ENCODE measurements at regions not wholly inside any gene's neighbourhood (a gene's known extent, or its start where the extent isn't known, plus 50 kb on each side); places are given as distances from the start of the nearest gene placed in this dataset.

GRCh38 chr12:115846516-115846915, 431.0 kb downstream of the MED13L start:
- TF ChIP-seq FOXA1 (IDR thresholded peaks at IDR 0.05) (no peak), GABPA (IDR thresholded peaks at IDR 0.05 in 1 of 2, conservative IDR thresholded peaks at IDR 0.05 in 1 of 2) (no peak), TAF1 (conservative IDR thresholded peaks at IDR 0.05) (no peak), CTCF (IDR thresholded peaks at IDR 0.05; ENCODE audit: low read depth, low read length, missing input control) (no peak), REST (IDR thresholded peaks at IDR 0.05) (no peak), RAD21 (IDR thresholded peaks at IDR 0.05) (no peak), MAX (IDR thresholded peaks at IDR 0.05) (no peak), ATF3 (IDR thresholded peaks at IDR 0.05) (no peak), SP1 (IDR thresholded peaks at IDR 0.05) (no peak), HNF4A (conservative IDR thresholded peaks at IDR 0.05) (no peak), NR2F2 (IDR thresholded peaks at IDR 0.05) (no peak), ZBTB33 (IDR thresholded peaks at IDR 0.05) (no peak), YY1 (IDR thresholded peaks at IDR 0.05) (no peak)
- Histone ChIP-seq H3K27me3 (ENCODE audit: control insufficient read depth in 4 of 4, insufficient read depth in 4 of 4, low read length in 3 of 4) (no peaks in the 10 kb centered on the region), H3K27ac (ENCODE audit: low read depth in 1 of 2, low read length in 2 of 2) (no peak overlapping the region), H3K4me3 (ENCODE audit: low read depth in 1 of 3, low read length in 3 of 3) (no peak overlapping the region), H3K36me3 (ENCODE audit: control insufficient read depth in 4 of 4, insufficient read depth in 3 of 4, low read depth in 1 of 4, low read length in 3 of 4) (no peaks in the 10 kb centered on the region), H3K4me1 (ENCODE audit: control insufficient read depth in 4 of 4, insufficient read depth in 4 of 4, low read length in 3 of 4) (no peaks in the 10 kb centered on the region), H3K9ac (ENCODE audit: low read depth in 1 of 2, low read length in 2 of 2) (no peak overlapping the region), H3K9me3 (ENCODE audit: control insufficient read depth in 4 of 4, low read length in 3 of 4) (peaks cover 0 to 12% (median 6%) of the 10 kb centered on the region in 4 donors)
- WGBS: 53% methylated on average over 4 of the region's 4 CpGs
- DNase-seq (ENCODE audit: low spot score): no peak

- TF ChIP-seq HNF4G (IDR thresholded peaks at IDR 0.05): no peak
- TF ChIP-seq YY1 (IDR thresholded peaks at IDR 0.05): no peak
- no peak for TF ChIP-seq SP1 (IDR thresholded peaks at IDR 0.05)
- TF ChIP-seq ZBTB33 (IDR thresholded peaks at IDR 0.05): no peak
- no peak for TF ChIP-seq GABPA (IDR thresholded peaks at IDR 0.05 in 1 of 2, conservative IDR thresholded peaks at IDR 0.05 in 1 of 2)
- no peak for TF ChIP-seq JUND (IDR thresholded peaks at IDR 0.05)
- TF ChIP-seq HNF4A (conservative IDR thresholded peaks at IDR 0.05): no peak
- no peak for TF ChIP-seq EGR1 (IDR thresholded peaks at IDR 0.05; ENCODE audit: low read depth in 2 of 2)
- TF ChIP-seq RXRA (IDR thresholded peaks at IDR 0.05): no peak
- TF ChIP-seq TAF1 (conservative IDR thresholded peaks at IDR 0.05): no peak
- TF ChIP-seq FOXA2 (IDR thresholded peaks at IDR 0.05): no peak
- TF ChIP-seq RAD21 (IDR thresholded peaks at IDR 0.05): no peak
- Histone ChIP-seq H3K9me3 (ENCODE audit: control insufficient read depth in 4 of 4, low read length in 3 of 4) (no peaks in the 10 kb centered on the region), H3K27ac (ENCODE audit: low read depth in 1 of 2, low read length in 2 of 2) (no peak overlapping the region), H3K27me3 (ENCODE audit: control insufficient read depth in 4 of 4, insufficient read depth in 4 of 4, low read length in 3 of 4) (no peaks in the 10 kb centered on the region), H3K4me1 (ENCODE audit: control insufficient read depth in 4 of 4, insufficient read depth in 4 of 4, low read length in 3 of 4) (no peaks in the 10 kb centered on the region), H3K36me3 (ENCODE audit: control insufficient read depth in 4 of 4, insufficient read depth in 3 of 4, low read depth in 1 of 4, low read length in 3 of 4) (no peaks in the 10 kb centered on the region), H3K9ac (ENCODE audit: low read depth in 1 of 2, low read length in 2 of 2) (no peak overlapping the region), H3K4me3 (ENCODE audit: low read depth in 1 of 3, low read length in 3 of 3) (no peak overlapping the region)
- no peak for DNase-seq (ENCODE audit: low spot score)
- WGBS: 38% methylated on average over 10 of the region's 10 CpGs
Measured at GRCh38 chr12:115840159-115840558, 437.3 kb downstream of the MED13L start.

Measured in liver (tissue), 8 donors.